CD1c-positive myeloid dendritic cell (primary cell): ENCODE measurements at regions not wholly inside any gene's neighbourhood (a gene's known extent, or its start where the extent isn't known, plus 50 kb on each side); places are given as distances from the start of the nearest gene placed in this dataset.

ENCODE experiments used
- DNase-seq: peaks from one replicate; pipeline ENCODE4 v3.0.0-alpha.2; 2016; ENCODE audit errors: extremely low spot score

DNA sequence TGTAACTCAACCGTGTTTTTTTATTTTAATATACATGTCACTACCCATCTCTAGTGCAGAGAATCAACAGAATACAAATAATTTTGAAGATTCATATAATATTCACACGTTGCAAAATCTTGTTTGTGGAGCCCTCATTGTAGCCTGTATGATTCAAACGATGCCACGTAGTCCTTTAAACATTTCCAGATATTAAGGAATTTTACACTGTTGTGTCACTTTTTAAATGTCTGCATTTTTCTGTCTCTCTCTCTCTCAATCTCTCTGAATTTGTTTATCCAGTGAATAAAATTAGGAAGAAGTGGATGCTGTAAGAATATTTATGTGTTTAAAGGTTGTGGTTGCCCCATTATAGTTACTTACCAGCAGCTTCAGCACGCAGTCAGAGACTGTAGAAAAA, 262.0 kb downstream of the PAX1 start:
- DNase-seq = no peak

DNA sequence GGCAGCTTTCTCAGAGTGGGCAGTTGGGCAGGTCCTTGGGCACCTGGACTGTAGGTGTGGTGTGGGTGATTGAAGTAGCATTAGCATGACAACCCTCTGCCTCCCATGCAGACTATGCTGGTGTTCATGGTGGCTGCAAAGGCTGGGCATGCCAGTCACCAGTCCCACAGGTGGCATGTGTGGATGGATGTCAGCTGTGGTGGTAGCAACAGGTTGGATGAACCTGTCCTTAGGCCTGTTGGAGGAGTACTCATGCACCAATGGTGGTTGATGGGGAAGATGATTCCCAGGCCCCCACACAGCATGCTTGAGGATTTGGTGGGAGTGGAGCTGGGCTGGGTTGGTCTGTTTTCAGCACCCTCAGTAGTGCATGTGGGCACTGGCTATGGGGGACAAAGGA, 251.1 kb downstream of the PAX1 start:
- DNase-seq = no peak

DNA sequence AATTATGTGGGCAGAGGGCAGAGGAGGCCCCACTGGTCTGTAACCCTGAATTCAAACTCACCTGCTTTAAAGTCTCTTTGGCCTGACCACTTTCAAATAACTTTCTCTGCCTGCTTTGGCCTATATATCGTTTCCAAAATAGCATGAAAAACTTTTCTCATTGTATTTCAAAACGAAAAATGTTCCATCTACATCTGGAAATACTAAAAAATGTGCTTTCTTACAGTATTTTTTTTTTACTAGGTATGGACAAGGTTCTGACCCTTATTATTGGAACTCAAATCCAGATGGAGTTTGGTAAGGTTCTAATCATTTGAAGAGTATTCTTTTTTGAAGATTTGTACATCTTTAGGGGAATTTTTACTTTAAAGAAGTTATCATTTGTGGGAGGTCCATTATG, 241.9 kb downstream of the PAX1 start:
- DNase-seq = no peak

DNA sequence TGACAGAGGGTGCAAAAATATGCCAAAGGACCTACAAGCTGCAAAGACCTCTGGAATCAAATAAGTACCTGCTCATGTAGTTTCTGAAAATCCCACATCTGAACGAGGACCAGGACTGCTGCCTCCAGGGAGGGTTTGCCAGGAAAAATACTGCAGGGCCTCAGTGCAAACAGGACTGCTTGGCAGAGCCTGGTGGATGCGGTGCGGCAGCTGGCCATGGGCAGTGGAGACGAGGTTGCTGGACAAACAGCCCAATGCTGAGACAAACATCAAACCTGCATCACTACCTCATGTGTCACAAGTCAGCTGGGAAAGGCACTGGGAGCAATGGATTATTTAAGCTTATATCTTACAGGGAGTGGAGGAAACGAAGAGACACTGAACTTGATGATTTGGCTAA, 238.8 kb downstream of the PAX1 start:
- no peak for DNase-seq

DNA sequence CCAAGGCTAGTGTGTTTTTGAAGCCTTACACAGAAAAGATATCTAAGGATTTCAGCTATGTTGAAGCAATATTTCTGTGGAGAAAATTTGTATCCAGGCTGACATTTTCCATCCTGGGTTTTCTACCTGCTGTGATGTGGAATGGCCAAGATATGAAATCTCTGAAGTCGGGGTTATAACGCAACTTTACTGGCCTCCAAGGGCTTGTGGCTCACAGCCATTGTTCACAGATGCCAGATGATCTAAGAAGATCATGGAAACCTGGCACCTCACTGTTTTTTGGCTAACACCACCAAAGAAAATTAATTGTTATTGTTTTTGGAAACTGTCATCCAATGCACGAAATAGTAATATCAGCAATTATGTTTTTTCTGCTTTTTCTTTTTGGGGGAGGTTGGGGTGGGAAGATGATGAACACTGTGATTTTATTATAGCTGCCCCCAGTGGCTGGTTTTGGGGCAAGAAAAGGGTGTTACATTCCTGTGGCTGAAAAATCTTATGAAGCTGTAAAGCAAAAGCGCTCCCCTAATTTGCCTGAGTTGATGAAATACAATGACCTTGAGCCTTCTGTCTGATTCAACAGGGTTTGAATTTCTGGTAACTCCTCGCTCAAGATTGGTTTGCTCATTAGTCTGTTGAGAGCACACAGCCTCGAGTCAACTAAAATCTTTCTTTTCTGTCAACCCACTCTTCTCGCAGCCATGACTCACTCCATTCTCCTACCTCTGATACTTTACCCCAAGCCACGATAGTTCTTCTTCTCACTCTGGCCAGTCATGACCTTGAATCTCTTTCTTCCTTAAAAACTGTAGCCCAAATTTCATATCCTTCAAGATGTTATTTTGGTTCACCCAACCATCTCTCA, 236.7 kb downstream of the PAX1 start:
- no peak for DNase-seq

DNA sequence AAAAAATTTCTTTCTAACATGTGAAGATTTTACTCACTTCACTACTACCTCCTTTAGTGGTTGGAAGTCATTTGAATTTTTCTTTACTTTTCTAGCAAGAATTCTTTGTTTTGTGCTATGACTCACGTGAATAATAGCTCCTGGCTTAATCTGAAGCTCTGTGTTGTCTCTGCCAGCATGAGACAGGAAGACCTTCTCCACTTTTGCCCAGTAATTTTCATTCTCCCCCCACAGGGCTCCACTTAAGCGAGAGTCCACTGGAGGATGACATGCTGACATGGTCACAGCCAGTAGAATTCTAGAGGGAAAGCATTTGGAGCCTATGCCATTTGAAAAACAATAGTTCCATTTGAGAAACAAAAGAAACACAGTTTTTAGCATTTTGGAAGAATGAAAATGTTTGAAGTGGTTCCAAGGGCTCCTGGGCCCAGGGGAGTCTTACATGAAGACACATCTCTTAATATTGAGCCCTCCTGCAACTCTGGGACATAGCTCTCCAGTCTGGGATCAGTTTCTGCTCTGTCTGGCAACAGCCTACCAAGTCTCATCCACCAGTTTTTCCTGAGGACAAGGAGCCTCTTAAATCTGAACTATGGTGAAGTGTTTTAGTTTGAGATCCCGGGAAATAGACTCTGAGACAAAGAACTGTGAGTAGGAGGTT, 231.4 kb downstream of the PAX1 start:
- DNase-seq = no peak

DNA sequence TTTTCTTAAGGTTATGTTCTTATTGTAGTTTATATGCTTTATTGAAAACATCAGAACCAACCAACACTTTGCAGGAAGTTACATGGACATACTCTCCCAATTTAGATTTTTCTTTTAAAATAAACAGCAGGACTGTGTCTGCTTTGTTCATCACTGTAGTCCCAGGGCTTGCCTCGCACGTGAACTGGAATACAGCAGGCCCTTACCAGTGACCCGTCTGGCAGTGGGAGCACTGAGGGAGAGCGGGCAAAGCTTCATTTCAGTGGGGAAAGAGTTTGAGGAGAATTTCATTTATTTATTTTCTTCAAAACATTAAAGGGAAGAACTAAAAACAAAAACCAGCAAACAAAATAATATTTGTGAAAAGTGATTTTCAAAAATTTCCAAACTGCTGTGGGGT, 230.8 kb downstream of the PAX1 start:
- DNase-seq = no peak

DNA sequence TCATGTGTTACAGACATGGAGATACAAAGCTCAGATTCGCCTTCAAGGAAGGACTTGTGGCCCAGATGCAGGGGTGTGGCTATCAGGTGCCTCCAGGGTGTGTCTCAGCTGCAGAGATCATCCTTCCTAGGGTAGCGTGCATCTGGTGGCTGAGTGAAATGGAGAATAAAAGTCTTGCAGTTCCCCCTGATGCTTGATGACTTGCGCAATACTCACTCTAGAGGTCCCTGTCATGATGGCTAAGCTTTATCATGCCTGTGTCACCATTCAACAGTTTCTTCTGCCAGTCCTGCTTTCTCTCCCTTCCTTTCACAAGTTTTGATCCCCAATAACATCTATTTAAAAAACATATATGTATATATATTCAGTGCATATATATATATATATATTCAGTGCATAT, 228.1 kb downstream of the PAX1 start:
- no peak for DNase-seq

DNA sequence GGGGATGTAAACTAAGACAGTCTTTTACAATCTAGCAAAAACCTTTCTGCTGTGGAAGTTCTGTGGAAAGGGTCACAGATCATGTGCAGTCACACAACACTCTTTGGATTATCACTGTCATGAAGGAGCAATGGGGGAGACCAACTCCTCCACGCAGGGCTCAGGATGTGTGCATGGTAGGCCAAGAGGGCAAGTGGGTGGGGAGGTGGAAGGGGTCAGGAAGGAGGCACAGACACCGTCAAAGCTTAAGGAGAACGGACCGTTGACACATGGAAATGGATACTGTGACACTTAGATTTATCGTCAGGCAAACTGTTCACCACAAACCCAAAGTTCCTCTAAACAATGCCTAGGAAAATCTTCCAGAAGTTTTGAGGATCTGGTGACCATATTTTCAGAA, 215.8 kb downstream of the PAX1 start:
- no peak for DNase-seq

DNA sequence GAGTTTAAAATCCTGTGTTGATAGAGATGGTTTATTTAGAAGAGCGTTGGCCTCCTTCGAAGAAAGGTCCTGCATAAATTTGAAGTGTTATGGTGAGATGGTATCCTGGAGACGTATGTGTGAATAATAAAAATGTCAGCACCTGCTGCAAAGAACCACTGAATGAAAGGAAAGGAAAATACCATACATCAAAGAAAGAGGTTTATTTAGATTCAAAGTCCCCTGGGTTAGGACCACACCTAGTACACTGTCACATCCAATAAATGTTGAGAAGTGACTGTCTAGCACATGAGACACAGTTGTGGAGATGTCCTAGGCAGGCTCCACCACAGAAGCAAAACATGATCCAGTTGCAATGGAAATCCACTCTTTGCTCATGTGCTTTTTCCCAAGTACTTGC, 214.7 kb downstream of the PAX1 start:
- DNase-seq = no peak

DNA sequence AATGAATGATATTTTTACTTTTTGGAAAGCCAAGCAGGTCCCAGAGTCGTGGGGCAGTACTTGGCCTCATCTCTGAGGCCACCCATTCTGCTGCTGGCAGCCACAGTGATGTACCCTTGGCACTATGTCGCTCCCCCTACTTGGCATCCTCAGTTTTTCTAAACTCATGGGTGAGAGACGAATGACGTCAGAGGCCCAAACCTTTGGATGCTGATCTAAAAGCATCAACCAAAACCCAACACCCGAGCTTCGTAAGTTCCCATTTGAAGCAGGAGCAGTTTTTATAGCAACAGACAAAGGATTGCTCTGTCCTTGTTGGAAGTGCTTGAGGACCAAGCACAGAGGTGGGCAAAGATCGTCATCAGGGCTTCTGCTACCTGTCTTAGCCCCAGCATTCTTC, 212.9 kb downstream of the PAX1 start:
- no peak for DNase-seq

DNA sequence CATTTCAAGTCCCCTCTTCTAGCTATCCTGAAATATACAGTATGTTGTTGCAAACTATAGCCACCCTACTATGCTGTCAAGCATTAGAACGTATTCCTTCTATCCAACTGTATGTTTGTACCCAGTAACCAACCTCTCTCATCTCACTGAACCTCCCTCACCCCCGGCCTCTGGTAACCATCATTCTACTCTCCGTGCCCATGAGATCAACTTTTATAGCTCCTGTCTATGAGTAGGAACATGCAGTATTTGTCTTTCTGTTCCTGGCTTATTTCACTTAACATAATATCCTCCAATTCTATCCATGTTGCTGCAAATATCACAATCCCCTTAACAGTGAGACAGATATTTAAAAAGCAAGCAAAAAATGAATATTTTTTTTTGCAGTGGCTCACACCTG, 196.9 kb downstream of the PAX1 start:
- no peak for DNase-seq

DNA sequence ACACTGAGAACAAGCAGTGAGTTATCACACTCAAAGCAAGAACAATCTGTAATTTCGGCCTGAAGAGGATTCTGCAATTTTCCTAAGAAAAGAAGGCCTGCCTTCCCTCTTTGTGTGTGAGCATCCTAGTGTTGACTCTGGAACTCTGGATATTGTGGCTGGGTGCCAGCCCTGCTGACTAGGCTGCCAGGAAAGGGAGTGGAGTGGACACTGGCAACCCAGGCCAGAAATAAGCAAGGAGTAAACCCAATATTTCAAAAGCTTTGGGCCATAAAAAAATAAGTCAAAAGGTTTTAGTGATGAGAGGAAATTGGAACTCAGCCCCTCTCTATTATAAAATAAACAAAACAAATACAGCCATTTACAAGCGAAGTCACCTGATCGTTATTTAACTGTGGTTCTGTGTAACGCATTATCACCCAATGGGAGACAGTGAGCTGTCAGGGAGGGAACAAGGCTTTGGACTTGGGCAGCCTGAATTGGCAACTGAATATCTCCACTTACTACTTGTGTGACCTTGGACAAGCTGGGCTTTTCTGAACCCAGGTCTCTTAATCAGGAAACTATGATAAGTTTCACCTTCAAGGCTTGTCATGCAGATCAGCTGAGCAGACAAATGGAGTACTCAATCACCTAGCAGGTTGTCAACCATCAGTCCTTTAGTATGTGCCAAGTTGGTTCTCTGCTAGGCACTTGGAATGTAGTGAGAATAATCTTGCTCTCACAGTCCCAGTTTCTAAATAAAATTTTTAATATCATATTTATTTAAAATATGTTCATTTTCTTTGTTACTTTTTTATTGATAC, 196.2 kb downstream of the PAX1 start:
- no peak for DNase-seq

DNA sequence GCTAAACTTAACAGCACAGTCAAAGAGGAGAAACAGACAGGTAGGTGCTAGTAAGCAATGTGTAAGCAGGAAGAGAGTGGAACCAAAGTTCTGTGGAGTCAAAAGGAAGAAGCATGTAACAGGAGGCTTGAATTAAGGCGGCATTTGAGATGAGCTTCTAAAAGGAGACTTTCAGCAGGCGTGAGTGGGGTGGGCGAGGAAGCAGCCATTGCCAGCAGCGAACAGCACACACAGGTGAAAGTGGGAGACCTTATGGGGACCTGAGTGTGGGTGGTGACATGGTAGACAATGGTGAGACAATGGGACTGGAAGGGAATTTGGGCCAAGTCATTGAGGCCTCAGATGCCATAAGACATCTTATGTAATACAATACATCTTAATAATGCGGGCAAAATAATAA, 195.0 kb downstream of the PAX1 start:
- DNase-seq = no peak

DNA sequence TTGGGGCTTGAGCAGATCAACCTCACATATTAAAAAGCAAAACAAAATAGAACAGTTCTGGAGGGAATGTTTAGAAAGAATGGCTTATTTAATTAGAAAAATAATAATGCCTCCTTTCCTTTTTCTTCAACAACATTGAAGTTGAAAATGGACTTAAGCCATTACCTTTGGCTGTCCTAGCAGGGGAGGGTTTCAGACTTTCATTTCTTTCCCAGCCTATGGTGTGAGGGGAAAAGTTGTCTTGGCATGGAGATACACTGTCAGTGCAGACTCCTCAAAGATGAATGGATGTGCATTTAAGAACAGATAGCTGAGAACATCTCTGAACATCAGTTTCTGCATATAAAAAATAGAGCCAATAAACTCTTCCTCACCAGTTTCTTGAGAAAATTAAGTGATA, 169.5 kb downstream of the PAX1 start:
- no peak for DNase-seq

DNA sequence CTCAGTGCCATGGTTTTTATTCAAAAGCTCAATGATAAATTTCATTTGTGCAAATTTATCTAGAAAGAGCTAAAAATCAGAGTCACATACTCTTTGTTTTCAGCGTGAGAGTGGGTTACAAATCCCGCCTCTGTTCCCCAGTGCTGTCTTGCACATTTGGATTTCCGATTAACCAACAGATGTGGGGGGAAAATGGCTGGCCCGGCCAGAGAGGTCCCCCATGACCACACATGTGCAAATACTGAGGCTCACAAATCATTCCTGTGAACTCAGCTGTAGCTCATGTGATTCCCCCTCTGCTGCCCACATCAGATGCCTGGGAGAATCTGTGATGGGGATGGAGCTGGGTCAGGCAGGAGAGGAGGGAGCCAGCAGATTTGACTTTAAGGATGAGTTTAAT, 168.7 kb downstream of the PAX1 start:
- DNase-seq = no peak

DNA sequence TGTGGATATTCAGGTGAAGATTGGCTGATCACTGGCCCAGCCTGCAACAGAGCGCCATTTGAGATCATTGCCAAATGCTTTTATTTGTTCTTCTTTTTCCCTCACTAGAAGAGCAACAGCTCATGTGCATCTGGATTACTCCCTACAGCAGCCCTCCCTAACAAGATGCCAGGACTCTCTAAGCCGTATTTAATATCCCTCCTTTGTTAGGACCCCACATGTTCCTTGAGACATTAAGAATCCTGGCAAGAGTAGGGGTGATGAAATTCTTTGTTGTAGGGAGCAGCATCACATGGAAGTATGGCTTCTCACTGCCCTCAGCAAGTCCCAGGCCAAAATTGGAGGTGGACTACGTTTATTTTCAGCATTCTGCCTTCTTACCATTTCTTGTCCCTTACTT, 167.8 kb downstream of the PAX1 start:
- DNase-seq = no peak

DNA sequence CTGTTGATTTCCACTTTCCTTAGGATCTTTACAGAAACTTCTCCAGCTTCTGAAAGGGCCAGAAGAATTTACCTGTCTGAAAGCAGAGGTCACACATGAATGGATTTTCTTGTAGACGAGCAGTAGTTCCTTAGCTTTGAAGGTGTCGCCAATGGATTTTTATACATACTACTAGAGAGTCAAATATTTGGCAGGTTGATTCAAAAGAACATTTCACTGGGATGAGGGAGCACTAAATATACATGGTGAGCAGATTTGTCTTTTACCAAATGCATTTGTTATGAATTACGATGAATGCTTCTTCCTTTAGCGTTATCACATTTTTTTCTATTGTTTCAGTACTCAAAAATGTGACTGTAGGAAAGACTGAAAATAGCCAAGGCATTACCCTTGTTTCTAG, 162.3 kb downstream of the PAX1 start:
- DNase-seq = no peak

DNA sequence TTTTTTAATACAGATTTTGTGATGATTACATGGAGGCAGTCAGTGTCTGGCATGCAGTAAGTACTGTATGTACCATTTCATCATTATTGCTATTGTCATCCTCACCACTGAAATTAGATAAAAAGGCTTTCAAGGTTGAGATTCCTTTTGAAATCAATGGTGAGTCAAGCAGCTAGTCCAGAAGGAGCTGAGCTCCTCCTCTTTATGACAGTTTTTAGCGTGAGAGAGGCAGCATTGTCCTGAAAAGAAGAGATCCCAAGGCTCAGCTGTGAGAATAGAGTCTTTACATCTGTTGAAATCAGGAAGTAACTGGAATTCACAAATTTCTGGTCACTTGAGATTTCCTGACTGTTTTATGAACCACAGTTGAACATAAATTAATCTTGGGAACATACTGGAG, 161.9 kb downstream of the PAX1 start:
- no peak for DNase-seq

DNA sequence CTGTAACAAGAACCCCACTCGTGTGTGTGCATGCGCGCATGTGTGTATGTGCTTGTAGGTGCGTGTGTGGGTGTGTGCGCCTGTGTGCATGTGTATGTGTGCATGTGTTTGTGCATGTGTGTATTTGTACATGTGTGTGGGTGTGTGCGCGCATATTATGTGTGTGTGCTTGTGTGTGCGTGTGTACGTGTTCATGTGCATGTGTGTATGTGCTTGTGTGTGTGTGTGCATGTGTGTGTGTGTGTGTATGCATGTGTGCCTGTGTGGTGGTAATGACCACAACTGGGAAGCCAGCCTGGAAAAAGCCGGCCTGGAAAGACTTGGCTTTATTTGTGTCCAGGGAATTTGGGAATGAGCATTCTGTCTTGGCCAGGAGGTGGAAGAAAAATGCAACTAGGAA, 157.5 kb downstream of the PAX1 start:
- DNase-seq = no peak

DNA sequence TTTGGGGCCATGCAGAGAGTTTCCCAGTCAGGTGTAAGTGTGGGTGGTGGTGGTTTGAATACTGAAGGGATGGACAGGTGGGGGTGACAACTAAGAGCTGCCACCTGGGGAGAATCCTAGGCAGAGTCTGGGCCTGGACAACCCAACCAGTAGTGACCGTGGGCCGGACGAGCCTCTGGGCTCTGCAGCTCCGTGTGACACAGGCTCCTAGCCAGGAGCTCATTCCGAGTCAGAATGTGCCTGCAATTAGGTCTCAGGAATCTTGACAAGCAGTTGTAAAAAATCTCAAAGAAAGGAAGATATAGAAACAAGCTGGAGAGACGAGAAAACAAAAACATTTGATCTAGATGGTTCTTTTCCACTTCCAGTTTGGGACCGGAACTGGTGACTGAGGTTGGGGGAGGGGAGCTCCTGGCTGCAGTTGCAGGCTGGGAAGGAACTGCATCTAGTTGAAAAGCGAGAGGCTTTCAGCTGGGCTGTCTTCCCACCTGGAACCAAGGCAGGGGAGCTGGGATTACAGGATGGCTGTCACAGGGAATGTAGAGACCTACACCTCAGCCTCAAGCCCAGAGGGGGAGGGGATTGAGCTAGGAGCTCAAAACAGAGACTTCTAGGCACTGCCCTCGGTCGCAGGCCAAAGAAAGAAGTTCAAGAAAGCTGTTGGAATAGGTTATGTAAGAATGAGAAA, 156.9 kb downstream of the PAX1 start:
- no peak for DNase-seq

DNA sequence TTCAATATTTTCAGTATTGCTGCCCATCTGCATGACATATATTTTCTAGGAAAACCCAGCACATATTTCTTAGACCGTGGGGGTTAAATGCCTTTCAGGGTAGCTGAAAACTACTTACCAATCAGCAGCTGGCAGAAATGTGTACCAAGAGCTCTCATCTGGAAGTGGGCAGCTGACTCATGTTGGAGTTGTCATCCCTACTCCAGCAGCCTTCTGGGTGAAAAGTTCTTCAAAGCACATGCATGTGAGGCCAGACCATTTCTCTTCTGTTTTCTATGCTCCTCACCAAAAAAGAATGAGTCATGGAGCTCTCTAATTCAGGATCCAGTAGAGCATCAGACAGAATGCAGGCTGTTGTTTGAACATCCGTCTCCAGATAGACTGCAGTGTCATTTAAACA, 135.5 kb downstream of the PAX1 start:
- DNase-seq = no peak
